ENCODE measurements at regions not wholly inside any gene's neighbourhood (a gene's known extent, or its start where the extent isn't known, plus 50 kb on each side); places are given as distances from the start of the nearest gene placed in this dataset.

DNA sequence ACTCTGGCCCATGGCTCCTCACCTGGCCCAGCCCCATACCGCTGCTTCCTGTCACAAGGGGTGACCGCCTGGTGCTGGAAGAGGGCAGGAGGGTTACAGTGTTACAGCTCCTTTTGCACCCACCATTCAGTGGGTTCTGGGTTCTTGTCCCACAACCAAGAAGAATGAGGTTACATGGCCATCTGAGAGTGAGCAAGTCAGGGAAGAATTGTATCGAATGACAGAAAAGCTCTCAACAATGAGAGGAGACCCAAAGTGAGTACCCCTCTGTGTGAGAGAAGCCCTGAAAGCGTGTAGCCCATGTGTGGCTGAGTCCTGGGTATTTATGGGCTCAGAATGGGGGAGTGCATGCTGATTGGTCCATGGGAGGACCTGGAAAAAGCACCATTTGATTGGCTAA lies 888.5 kb downstream of the ADGRL2 start:
- H3K36me3 ChIP-seq (replicated peaks in 1 of 2; ENCODE audit: control insufficient read depth in 2 of 2, insufficient read depth in 2 of 2, low read length in 2 of 2), result peaks cover 0 to 2% of the 10 kb centered on the region in 2 donors
- H3K4ac ChIP-seq (ENCODE audit: low read length), result no peak overlapping the region
- H2AK5ac ChIP-seq (ENCODE audit: low read depth, low read length), result no peak overlapping the region
- H4K91ac ChIP-seq (ENCODE audit: low read depth, low read length, poor library complexity), result no peak overlapping the region
- H3K18ac ChIP-seq (ENCODE audit: low read length), result no peak overlapping the region
- no CpG with 5 or more reads among the region's 4 CpGs for WGBS, 2 donors (ENCODE audit: extremely low coverage in 2 of 2, insufficient read length in 2 of 2, insufficient replicate concordance in 1 of 2)
- H3K4me1 ChIP-seq (ENCODE audit: control insufficient read depth in 2 of 2, insufficient read depth in 1 of 2, low read depth in 1 of 2, low read length in 2 of 2), result no peaks in the 10 kb centered on the region
- peaks cover 5 to 14% of the 10 kb centered on the region in 2 donors for H3K9me3 ChIP-seq (replicated peaks in 1 of 2; ENCODE audit: control insufficient read depth in 2 of 2, insufficient read depth in 1 of 2, low read depth in 1 of 2, low read length in 2 of 2)
- no peak overlapping the region for H4K8ac ChIP-seq (ENCODE audit: low read depth, low read length)
- no peak overlapping the region for H3K27ac ChIP-seq (replicated peaks; ENCODE audit: low read length)
- H3K79me1 ChIP-seq (ENCODE audit: low read depth, low read length), result no peaks in the 10 kb centered on the region
- DNase-seq (ENCODE audit: low spot score), result no peak
- no peak overlapping the region for H3K14ac ChIP-seq (ENCODE audit: low read length)
- H3K23ac ChIP-seq (ENCODE audit: low read depth, low read length, poor library complexity), result no peak overlapping the region
- H2AFZ ChIP-seq (ENCODE audit: low read length), result no peak overlapping the region
- no peak overlapping the region for H2BK5ac ChIP-seq (ENCODE audit: low read length)
- H2BK15ac ChIP-seq (ENCODE audit: low read length), result no peak overlapping the region
- peak overlapping the region in 1 of 2 donors; percentile 59 for H3K4me3 ChIP-seq (ENCODE audit: low read length in 2 of 2)
- no peaks in the 10 kb centered on the region for H3K27me3 ChIP-seq (ENCODE audit: control insufficient read depth in 3 of 3, insufficient read depth in 3 of 3, low read depth in 1 of 3, low read length in 3 of 3)
- no peak overlapping the region for H3K4me2 ChIP-seq (ENCODE audit: insufficient read depth, low read length, poor library complexity, severe bottlenecking)
- H2BK12ac ChIP-seq (ENCODE audit: low read length), result no peak overlapping the region
- no peak overlapping the region for H2BK120ac ChIP-seq (ENCODE audit: low read depth, low read length)
- H3K9ac ChIP-seq (ENCODE audit: low read depth, low read length, poor library complexity), result no peak overlapping the region

DNA sequence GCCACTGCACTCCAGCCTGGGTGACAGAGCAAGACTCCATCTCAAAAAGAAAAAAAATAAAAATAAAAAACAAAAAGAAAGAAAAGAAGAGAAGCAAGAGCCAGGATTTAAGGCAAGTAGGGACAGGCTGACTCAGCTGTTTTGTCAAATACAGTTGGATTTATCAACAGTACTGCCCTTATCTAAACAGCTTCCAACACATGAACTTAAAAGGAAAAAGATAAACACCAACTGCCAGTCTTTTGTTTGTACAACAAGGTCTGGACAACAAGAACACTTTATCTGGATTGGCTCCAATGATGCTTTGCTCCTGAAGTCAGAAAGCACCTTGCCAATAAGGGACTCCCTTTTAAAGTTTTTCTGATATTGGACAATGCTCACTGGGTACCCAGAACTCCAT lies 886.0 kb downstream of the ADGRL2 start:
- no peak overlapping the region for H2BK5ac ChIP-seq (ENCODE audit: low read length)
- H3K4me2 ChIP-seq (ENCODE audit: insufficient read depth, low read length, poor library complexity, severe bottlenecking), result no peak overlapping the region
- no peak overlapping the region for H4K91ac ChIP-seq (ENCODE audit: low read depth, low read length, poor library complexity)
- H3K9ac ChIP-seq (ENCODE audit: low read depth, low read length, poor library complexity), result no peak overlapping the region
- peaks cover 0 to 2% of the 10 kb centered on the region in 2 donors for H3K36me3 ChIP-seq (replicated peaks in 1 of 2; ENCODE audit: control insufficient read depth in 2 of 2, insufficient read depth in 2 of 2, low read length in 2 of 2)
- no peak overlapping the region for H3K14ac ChIP-seq (ENCODE audit: low read length)
- no peak overlapping the region for H2BK12ac ChIP-seq (ENCODE audit: low read length)
- H3K4ac ChIP-seq (ENCODE audit: low read length), result no peak overlapping the region
- no peaks in the 10 kb centered on the region for H3K4me1 ChIP-seq (ENCODE audit: control insufficient read depth in 2 of 2, insufficient read depth in 1 of 2, low read depth in 1 of 2, low read length in 2 of 2)
- H3K27ac ChIP-seq (replicated peaks; ENCODE audit: low read length), result no peak overlapping the region
- no peaks in the 10 kb centered on the region for H3K27me3 ChIP-seq (ENCODE audit: control insufficient read depth in 3 of 3, insufficient read depth in 3 of 3, low read depth in 1 of 3, low read length in 3 of 3)
- no peak for DNase-seq (ENCODE audit: low spot score)
- no peak overlapping the region for H2AFZ ChIP-seq (ENCODE audit: low read length)
- H3K4me3 ChIP-seq (ENCODE audit: low read length in 2 of 2), result no peak overlapping the region
- no peak overlapping the region for H2BK15ac ChIP-seq (ENCODE audit: low read length)
- H3K9me3 ChIP-seq (replicated peaks in 1 of 2; ENCODE audit: control insufficient read depth in 2 of 2, insufficient read depth in 1 of 2, low read depth in 1 of 2, low read length in 2 of 2), result peaks cover 7 to 14% of the 10 kb centered on the region in 2 donors
- H3K79me1 ChIP-seq (ENCODE audit: low read depth, low read length), result no peaks in the 10 kb centered on the region
- no peak overlapping the region for H2BK120ac ChIP-seq (ENCODE audit: low read depth, low read length)
- no peak overlapping the region for H3K18ac ChIP-seq (ENCODE audit: low read length)
- no peak overlapping the region for H3K23ac ChIP-seq (ENCODE audit: low read depth, low read length, poor library complexity)
- H2AK5ac ChIP-seq (ENCODE audit: low read depth, low read length), result no peak overlapping the region
- no peak overlapping the region for H4K8ac ChIP-seq (ENCODE audit: low read depth, low read length)

- Histone ChIP-seq H2BK12ac (ENCODE audit: low read length) (no peak overlapping the region), H4K91ac (ENCODE audit: low read depth, low read length, poor library complexity) (no peak overlapping the region), H2BK120ac (ENCODE audit: low read depth, low read length) (no peak overlapping the region), H3K18ac (ENCODE audit: low read length) (no peak overlapping the region), H3K9me3 (replicated peaks in 1 of 2; ENCODE audit: control insufficient read depth in 2 of 2, insufficient read depth in 1 of 2, low read depth in 1 of 2, low read length in 2 of 2) (no peaks in the 10 kb centered on the region), H3K4me2 (ENCODE audit: insufficient read depth, low read length, poor library complexity, severe bottlenecking) (no peak overlapping the region), H3K14ac (ENCODE audit: low read length) (no peak overlapping the region), H3K4ac (ENCODE audit: low read length) (no peak overlapping the region), H3K9ac (ENCODE audit: low read depth, low read length, poor library complexity) (no peak overlapping the region), H3K27me3 (ENCODE audit: control insufficient read depth in 3 of 3, insufficient read depth in 3 of 3, low read depth in 1 of 3, low read length in 3 of 3) (no peaks in the 10 kb centered on the region), H3K79me1 (ENCODE audit: low read depth, low read length) (no peaks in the 10 kb centered on the region), H2AFZ (ENCODE audit: low read length) (peak overlapping the region; percentile 43), H3K23ac (ENCODE audit: low read depth, low read length, poor library complexity) (no peak overlapping the region), H4K8ac (ENCODE audit: low read depth, low read length) (no peak overlapping the region), H3K36me3 (replicated peaks in 1 of 2; ENCODE audit: control insufficient read depth in 2 of 2, insufficient read depth in 2 of 2, low read length in 2 of 2) (no peaks in the 10 kb centered on the region), H3K4me1 (ENCODE audit: control insufficient read depth in 2 of 2, insufficient read depth in 1 of 2, low read depth in 1 of 2, low read length in 2 of 2) (peaks cover 0 to 7% of the 10 kb centered on the region in 2 donors), H2BK15ac (ENCODE audit: low read length) (no peak overlapping the region), H3K27ac (replicated peaks; ENCODE audit: low read length) (no peak overlapping the region), H2AK5ac (ENCODE audit: low read depth, low read length) (no peak overlapping the region), H2BK5ac (ENCODE audit: low read length) (no peak overlapping the region), H3K4me3 (ENCODE audit: low read length in 2 of 2) (no peak overlapping the region)
- no CpG with 5 or more reads among the region's 1 CpG for WGBS, 2 donors (ENCODE audit: extremely low coverage in 2 of 2, insufficient read length in 2 of 2, insufficient replicate concordance in 1 of 2)
- no peak for DNase-seq (ENCODE audit: low spot score)
These were observed 846.2 kb downstream of the ADGRL2 start for GRCh38 chr1:82646888-82647287.

GRCh38 chr1:82646336-82646735 lies 845.6 kb downstream of the ADGRL2 start:
- Histone ChIP-seq H3K9me3 (replicated peaks in 1 of 2; ENCODE audit: control insufficient read depth in 2 of 2, insufficient read depth in 1 of 2, low read depth in 1 of 2, low read length in 2 of 2) (no peaks in the 10 kb centered on the region), H3K23ac (ENCODE audit: low read depth, low read length, poor library complexity) (no peak overlapping the region), H4K8ac (ENCODE audit: low read depth, low read length) (no peak overlapping the region), H2AFZ (ENCODE audit: low read length) (peak overlapping the region; percentile 43), H3K79me1 (ENCODE audit: low read depth, low read length) (no peaks in the 10 kb centered on the region), H2BK5ac (ENCODE audit: low read length) (no peak overlapping the region), H3K27me3 (ENCODE audit: control insufficient read depth in 3 of 3, insufficient read depth in 3 of 3, low read depth in 1 of 3, low read length in 3 of 3) (no peaks in the 10 kb centered on the region), H3K14ac (ENCODE audit: low read length) (no peak overlapping the region), H3K27ac (replicated peaks; ENCODE audit: low read length) (no peak overlapping the region), H4K91ac (ENCODE audit: low read depth, low read length, poor library complexity) (no peak overlapping the region), H2BK15ac (ENCODE audit: low read length) (no peak overlapping the region), H2AK5ac (ENCODE audit: low read depth, low read length) (no peak overlapping the region), H3K9ac (ENCODE audit: low read depth, low read length, poor library complexity) (no peak overlapping the region), H3K4ac (ENCODE audit: low read length) (no peak overlapping the region), H3K36me3 (replicated peaks in 1 of 2; ENCODE audit: control insufficient read depth in 2 of 2, insufficient read depth in 2 of 2, low read length in 2 of 2) (no peaks in the 10 kb centered on the region), H3K4me1 (ENCODE audit: control insufficient read depth in 2 of 2, insufficient read depth in 1 of 2, low read depth in 1 of 2, low read length in 2 of 2) (peaks cover 0 to 7% of the 10 kb centered on the region in 2 donors), H2BK12ac (ENCODE audit: low read length) (no peak overlapping the region), H2BK120ac (ENCODE audit: low read depth, low read length) (no peak overlapping the region), H3K4me2 (ENCODE audit: insufficient read depth, low read length, poor library complexity, severe bottlenecking) (no peak overlapping the region), H3K4me3 (ENCODE audit: low read length in 2 of 2) (no peak overlapping the region), H3K18ac (ENCODE audit: low read length) (no peak overlapping the region)
- DNase-seq (ENCODE audit: low spot score), result no peak
